GM10847 (cell line): ENCODE measurements at regions not wholly inside any gene's neighbourhood (a gene's known extent, or its start where the extent isn't known, plus 50 kb on each side); places are given as distances from the start of the nearest gene placed in this dataset.

Experiments
- POLR2A ChIP-seq: IDR thresholded peaks from 2 replicates; pipeline ENCODE4 v1.6.1; 2011; ENCODE audit not compliant: insufficient read length; ENCODE audit errors: extremely low read depth

DNA sequence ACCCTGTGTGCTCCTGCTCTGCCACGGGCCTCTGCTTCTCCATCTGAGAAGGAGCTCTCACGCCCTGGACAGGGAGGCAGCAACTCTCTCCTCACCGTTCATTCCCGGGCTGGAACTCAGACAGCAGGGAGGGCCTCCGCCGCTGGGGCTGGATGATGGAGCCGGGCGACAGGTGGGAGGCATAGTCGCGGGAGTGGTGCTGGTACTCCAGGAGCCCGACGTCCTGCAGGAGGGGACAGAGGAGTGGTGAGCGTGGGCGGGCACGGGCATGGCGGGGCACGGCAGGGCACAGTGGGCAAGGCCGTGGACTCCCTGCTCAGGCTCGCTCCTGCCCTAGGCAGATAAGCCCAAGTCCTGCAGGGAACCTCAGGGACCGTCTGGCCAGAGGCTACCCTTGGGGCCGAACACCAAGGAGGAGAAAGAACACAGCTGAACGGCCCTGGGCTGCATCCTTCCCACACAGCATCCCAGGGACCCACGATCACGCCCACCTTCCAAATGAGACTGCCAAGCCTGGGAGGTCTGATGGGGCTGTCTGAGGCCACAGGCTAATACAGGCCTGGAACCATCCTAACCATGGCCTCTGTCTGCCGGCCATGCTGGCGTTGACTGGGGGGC lies 81.0 kb downstream of the NCOR2 start:
- TF ChIP-seq POLR2A: no peak

GRCh38 chr12:124485371-124485770 lies 82.0 kb downstream of the NCOR2 start:
- TF ChIP-seq POLR2A: no peak

DNA sequence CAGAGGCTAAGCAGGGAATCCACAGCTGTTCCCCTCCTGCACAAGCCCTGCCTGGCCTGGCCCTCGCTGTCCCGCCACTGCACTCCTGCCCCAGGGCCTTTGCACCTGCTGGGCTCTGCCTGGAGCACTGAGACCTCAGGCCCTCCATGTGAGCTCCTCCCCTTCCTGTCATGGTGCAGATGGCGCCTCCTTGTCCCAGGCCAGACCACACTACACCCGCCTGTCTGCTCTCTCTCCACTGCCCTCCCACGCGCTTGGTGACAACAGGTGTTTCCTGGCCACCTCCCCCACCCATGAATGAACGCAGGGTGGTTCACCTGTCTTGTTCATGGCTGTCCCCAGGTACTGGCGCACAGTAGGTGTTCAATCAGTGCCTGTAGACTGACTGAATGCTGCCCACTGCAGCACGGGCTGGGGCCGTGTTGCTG lies 82.9 kb downstream of the NCOR2 start:
- no peak for TF ChIP-seq POLR2A

GRCh38 chr12:124484067-124484466 lies 83.3 kb downstream of the NCOR2 start:
- TF ChIP-seq POLR2A: no peak

GRCh38 chr12:124482901-124483799 lies 84.3 kb downstream of the NCOR2 start:
- TF ChIP-seq POLR2A: no peak

DNA sequence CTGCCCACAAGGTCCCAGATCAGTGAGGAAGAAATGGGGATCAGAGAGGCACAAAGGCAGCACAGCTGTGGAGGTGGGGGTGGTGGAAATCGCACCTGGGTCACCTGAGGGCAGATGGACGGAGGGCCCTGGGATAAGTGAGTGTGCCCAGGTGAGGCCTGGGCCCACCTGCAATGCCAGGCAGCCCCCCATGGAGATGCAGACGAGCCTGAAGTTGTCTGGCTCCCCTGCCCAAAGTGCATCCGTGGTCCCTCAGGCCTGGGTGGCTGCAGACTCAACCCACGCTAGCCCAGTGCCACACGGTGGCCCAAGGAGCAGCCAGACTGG lies 84.9 kb downstream of the NCOR2 start:
- no peak for TF ChIP-seq POLR2A

DNA sequence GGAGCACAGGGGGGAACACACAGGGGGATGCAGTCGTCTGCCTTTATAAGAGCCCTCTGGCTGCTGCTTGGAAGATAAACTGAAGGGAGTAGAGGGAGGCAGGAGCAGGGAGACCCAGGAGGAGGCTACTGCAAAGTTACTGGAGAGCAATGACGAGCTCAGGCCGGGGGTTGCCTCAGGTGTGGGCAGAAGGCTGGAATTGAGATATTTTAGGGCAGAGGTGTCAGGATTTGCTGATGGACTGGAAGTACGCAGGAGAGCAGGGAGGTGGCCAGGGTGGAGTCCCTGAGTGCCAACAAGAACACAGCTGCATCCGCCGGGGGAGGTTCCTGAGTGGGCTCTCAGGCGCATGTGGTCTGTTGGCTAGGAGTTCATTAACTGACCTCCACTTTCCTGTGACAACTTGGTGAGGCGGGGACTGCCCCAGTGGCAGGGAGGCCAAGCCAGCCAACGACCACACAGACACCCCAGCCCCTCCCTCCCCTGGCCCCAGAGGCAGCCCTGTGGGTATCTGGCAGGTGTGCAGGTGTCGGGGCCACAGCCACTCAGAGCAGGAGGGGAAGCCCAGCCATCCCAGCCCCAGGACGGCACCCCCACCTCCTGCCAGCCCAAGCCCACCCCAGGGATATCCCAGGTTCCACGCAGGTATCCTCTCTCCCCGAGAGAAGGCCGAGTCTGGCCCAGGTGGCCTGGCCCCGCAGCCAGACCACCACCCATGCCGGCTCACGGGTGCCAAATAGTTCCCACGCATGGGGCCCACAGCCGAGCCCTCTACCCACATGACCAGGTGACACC lies 85.4 kb downstream of the NCOR2 start:
- no peak for TF ChIP-seq POLR2A

GRCh38 chr12:124481257-124481750 lies 86.1 kb downstream of the NCOR2 start:
- no peak for TF ChIP-seq POLR2A

GRCh38 chr12:124480469-124481256 lies 86.7 kb downstream of the NCOR2 start:
- no peak for TF ChIP-seq POLR2A

DNA sequence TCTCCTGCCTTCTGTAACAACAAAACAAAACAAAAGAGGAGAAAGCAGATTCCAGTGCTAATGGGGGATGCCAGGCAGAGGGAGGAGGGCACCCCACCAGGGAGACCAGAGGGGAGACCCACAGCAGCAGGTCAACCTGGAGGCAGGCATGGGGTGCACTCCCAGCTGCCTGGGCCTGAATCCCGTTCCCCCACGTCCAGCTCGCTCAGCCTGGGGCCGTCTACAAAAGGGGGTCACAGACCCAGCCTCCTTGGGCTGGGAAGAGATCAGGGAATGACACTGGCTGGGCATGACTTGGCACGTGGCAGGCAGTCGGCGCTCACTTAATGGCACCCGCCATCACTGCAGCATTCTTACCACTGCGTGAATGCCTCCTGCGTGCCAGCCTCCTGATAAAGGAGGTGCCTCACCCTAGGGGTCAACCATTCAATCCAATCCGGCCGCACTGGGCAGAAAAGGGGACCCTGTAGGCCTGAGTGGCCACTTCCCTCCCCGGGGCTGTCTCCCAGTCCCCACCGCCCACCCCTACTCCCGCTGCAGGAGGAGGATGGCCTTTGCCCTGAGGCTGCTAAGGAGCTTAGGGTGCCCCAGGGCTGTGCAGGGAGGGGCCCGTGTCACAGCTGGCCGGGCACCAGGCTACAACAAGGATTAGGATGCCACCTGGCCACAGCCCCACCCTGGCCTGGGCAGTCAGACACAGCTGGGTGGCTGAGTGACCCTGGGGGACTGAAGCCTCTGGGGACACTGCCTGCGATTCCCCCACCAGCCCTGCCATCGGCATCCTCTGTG lies 87.5 kb downstream of the NCOR2 start:
- TF ChIP-seq POLR2A: no peak

DNA sequence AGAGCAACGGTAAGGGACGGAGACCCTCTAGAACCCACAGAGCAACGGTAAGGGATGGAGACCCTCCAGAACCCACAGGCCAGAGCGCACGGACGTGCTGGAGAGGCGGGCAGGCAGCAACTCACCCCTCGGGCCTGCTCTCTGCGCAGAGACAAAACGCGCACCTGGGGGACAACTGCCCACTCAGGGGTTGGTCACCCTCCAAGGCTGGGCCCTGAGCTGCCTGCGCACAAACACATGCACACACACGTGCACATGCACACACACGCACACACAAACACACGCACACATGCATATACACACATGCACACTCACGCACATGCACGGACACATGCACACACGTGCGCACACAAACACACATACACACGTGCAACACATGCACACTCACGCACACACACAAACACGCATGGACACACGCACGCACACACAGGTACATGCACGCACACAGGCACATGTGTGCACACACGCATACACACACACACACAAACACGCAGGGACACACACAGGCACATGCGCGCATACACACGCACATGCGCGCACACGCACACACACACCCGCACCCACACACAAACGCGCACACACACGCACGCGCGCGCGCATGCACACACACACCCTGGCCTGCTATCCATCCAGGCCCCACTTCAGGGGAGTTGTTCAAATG lies 88.3 kb downstream of the NCOR2 start:
- TF ChIP-seq POLR2A: no peak

GRCh38 chr12:124478416-124478815 lies 89.0 kb downstream of the NCOR2 start:
- no peak for TF ChIP-seq POLR2A

DNA sequence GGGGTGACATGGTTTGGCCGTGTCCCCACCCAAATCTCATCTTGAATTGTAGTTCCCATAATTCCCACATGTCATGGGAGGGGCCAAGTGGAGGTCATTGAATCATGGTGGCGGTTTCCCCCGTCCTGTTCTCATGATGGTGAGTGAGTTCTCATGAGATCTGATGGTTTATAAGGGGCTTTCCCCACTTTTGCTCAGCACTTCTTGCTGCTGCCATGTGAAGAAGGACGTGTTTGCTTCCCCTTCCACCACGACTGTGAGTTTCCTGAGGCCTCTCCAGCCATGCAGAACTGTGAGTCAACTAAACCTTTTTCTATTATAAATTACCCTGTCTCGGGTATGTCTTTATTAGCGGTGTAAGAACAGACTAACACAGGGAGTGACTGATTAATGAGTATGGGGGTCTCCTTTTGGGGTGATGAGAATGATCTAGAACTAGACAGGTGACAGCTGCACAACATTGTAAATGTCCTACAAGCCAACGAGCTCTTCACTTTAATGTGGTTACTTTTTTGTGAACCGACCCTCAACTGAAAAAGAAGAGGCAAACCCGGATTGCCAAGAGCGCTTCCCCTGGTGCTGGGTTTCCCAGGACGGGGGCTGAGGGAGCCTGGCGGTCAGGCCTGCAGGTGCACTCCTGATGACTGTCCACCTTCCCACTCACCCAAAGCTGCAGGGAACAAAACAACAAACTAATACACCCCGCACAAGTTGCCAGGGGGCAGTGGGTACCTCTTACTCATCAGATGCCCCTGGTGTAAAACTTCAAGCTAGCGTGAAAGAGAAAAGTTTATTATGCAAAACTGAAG lies 90.1 kb downstream of the NCOR2 start:
- TF ChIP-seq POLR2A: no peak
